A549 (cell line): ENCODE measurements at regions not wholly inside any gene's neighbourhood (a gene's known extent, or its start where the extent isn't known, plus 50 kb on each side); places are given as distances from the start of the nearest gene placed in this dataset.

Source experiments
- ATAC-seq, 2 experiments: fragments of 200-7000 bp in 1 of 2; fragments of >200 bp in 1 of 2; cut with Nextera tagmentation in 1 of 2; cut with Tn5 transposase in 1 of 2; 3 replicates each; pipeline versions ENCODE4 v1.8.0 to v1.9.1; 2018 to 2020; ENCODE audit warnings: mild to moderate bottlenecking in 1 of 2, moderate library complexity in 1 of 2
- CTCF ChIA-PET: fragments of 300-600 bp; sonication (Branson Sonifier 250); formaldehyde crosslinking; extraction: SDS; loops from one replicate; lab custom pipeline; 2021; ENCODE audit warnings: antibody characterized with exemption, inconsistent platforms; lab: Yijun Ruan, JAX
- POLR2A ChIA-PET: fragments of 350-600 bp; formaldehyde crosslinking; extraction: SDS; loops from one replicate; lab custom pipeline; 2021; ENCODE audit warnings: antibody characterized with exemption, inconsistent platforms; lab: Yijun Ruan, JAX
- DNase-seq, 2 experiments: peaks; one replicate each; pipeline versions ENCODE4 v3.0.0 to v3.0.0-alpha.2; 2011 to 2016; ENCODE audit warnings: low read depth in 1 of 2, low spot score in 1 of 2
- FAIRE-seq: peaks from 2 replicates; lab custom pipeline; 2011; peaks lifted over from hg19 to GRCh38; lab: Jason Lieb, UNC
- H3K27ac ChIP-seq, 2 experiments: fragments of >200 bp; sonication (Bioruptor Twin); formaldehyde crosslinking; 3 replicates each; pipeline ENCODE4 v1.5.1; 2016 to 2017
- H3K4me1 ChIP-seq: fragments of >200 bp; sonication (Bioruptor Twin); formaldehyde crosslinking; 3 replicates; pipeline ENCODE4 v1.6.1; 2016
- H3K4me2 ChIP-seq: fragments of >200 bp; sonication (Bioruptor Twin); formaldehyde crosslinking; 3 replicates; pipeline ENCODE4 v1.6.1; 2016
- H3K4me3 ChIP-seq: fragments of >200 bp; sonication (Bioruptor Twin); formaldehyde crosslinking; 3 replicates; pipeline ENCODE4 v1.5.1; 2016
- H3K9me3 ChIP-seq: fragments of >200 bp; sonication (Bioruptor Twin); formaldehyde crosslinking; 3 replicates; pipeline ENCODE4 v1.6.1; 2016
- CEBPB ChIP-seq, 2 experiments: fragments of >200 bp in 1 of 2; sonication (Bioruptor Twin) in 1 of 2; formaldehyde crosslinking in 1 of 2; IDR thresholded peaks; 2 replicates each; pipeline ENCODE4 v1.6.1; 2012 to 2016
- CHD2 ChIP-seq: fragments of 150-350 bp; IDR thresholded peaks from 2 replicates; pipeline ENCODE4 v1.6.1; 2014; ENCODE audit warnings: low read length; ENCODE audit not compliant: partially characterized antibody
- FOSL2 ChIP-seq, 2 experiments: fragments of 450-650 bp in 1 of 2; fragments of >200 bp in 1 of 2; sonication (Bioruptor Twin) in 1 of 2; formaldehyde crosslinking; IDR thresholded peaks; 2 replicates each; pipeline versions ENCODE4 v1.5.0 to v1.6.1; 2016 to 2020; ENCODE audit warnings: mild to moderate bottlenecking in 1 of 2, moderate library complexity in 1 of 2
- HES2 ChIP-seq: fragments of >200 bp; sonication (Bioruptor Twin); formaldehyde crosslinking; IDR thresholded peaks from 2 replicates; pipeline ENCODE4 v1.6.1; 2016
- HEYL ChIP-seq: fragments of 250-450 bp; sonication (Bioruptor Pico); IDR thresholded peaks from 2 replicates; pipeline ENCODE4 v1.8.0; 2021; ENCODE audit warnings: mild to moderate bottlenecking, moderate library complexity
- HOXA7 ChIP-seq: fragments of 250-450 bp; sonication (Bioruptor Pico); IDR thresholded peaks from 2 replicates; pipeline ENCODE4 v1.5.0; 2020; ENCODE audit warnings: mild to moderate bottlenecking, moderate library complexity
- JUNB ChIP-seq: fragments of >200 bp; sonication (Bioruptor Twin); formaldehyde crosslinking; IDR thresholded peaks from 2 replicates; pipeline ENCODE4 v1.6.1; 2016
- KDM1A ChIP-seq: fragments of 200-600 bp; sonication (generic); IDR thresholded peaks from 2 replicates; pipeline ENCODE4 v1.6.1; 2016; ENCODE audit warnings: low read depth, mild to moderate bottlenecking
- MAZ ChIP-seq: fragments of 150-350 bp; IDR thresholded peaks from 2 replicates; pipeline ENCODE4 v1.6.1; 2014; ENCODE audit warnings: antibody characterized with exemption, low read depth, low read length, borderline replicate concordance
- MYC ChIP-seq: IDR thresholded peaks from 2 replicates; pipeline ENCODE4 v1.6.1; 2012; ENCODE audit warnings: mild to moderate bottlenecking, inconsistent platforms, low read length, improper control_type of control experiment, borderline replicate concordance
- NFE2L2 ChIP-seq: fragments of 150-350 bp; conservative IDR thresholded peaks from 2 replicates; pipeline ENCODE4 v1.6.1; 2014; ENCODE audit warnings: low read length
- NPAS2 ChIP-seq: fragments of 250-450 bp; sonication (Bioruptor Pico); IDR thresholded peaks from 2 replicates; pipeline ENCODE4 v1.8.0; 2022; ENCODE audit warnings: mild to moderate bottlenecking, moderate library complexity, borderline replicate concordance
- NR3C1 ChIP-seq: fragments of >200 bp; sonication (Bioruptor Twin); formaldehyde crosslinking; IDR thresholded peaks from 3 replicates; pipeline ENCODE4 v1.6.1; 2017
- POLR2A ChIP-seq: IDR thresholded peaks from 2 replicates; pipeline ENCODE4 v1.6.1; 2012; ENCODE audit warnings: mild to moderate bottlenecking, low read length
- RAD21 ChIP-seq, 2 experiments: fragments of >200 bp in 1 of 2; sonication (Bioruptor Twin) in 1 of 2; formaldehyde crosslinking in 1 of 2; IDR thresholded peaks in 1 of 2; conservative IDR thresholded peaks in 1 of 2; 2 replicates in 1 of 2; 3 replicates in 1 of 2; pipeline ENCODE4 v1.6.1; 2012 to 2018; ENCODE audit warnings: inconsistent platforms in 1 of 2
- RFX5 ChIP-seq: fragments of 450-650 bp; IDR thresholded peaks from 2 replicates; pipeline ENCODE4 v1.7.1; 2014; ENCODE audit warnings: antibody characterized with exemption, mild to moderate bottlenecking, moderate library complexity
- RNF2 ChIP-seq: fragments of 200-600 bp; sonication (generic); IDR thresholded peaks from 2 replicates; pipeline ENCODE4 v1.6.1; 2016; ENCODE audit warnings: low read depth, mild to moderate bottlenecking, antibody characterized with exemption, moderate library complexity, borderline replicate concordance
- SMC3 ChIP-seq: fragments of >200 bp; sonication (Bioruptor Twin); formaldehyde crosslinking; IDR thresholded peaks from 3 replicates; pipeline ENCODE4 v1.6.1; 2018; ENCODE audit warnings: inconsistent platforms
- SREBF2 ChIP-seq: fragments of 450-650 bp; IDR thresholded peaks from 2 replicates; pipeline ENCODE4 v1.6.1; 2014; ENCODE audit warnings: mild to moderate bottlenecking, moderate library complexity
- TFCP2L1 ChIP-seq: fragments of 250-450 bp; sonication (Bioruptor Pico); IDR thresholded peaks from 2 replicates; pipeline ENCODE4 v1.5.0; 2021; ENCODE audit warnings: mild to moderate bottlenecking
- TP53 ChIP-seq: fragments of 250-450 bp; sonication (Bioruptor Pico); IDR thresholded peaks from 2 replicates; pipeline ENCODE4 v1.5.0; 2021; ENCODE audit warnings: mild to moderate bottlenecking, moderate library complexity
- ZFP36 ChIP-seq: fragments of 450-650 bp; IDR thresholded peaks from 2 replicates; pipeline ENCODE4 v1.6.1; 2014; ENCODE audit warnings: borderline replicate concordance; ENCODE audit not compliant: partially characterized antibody
- ZNF302 ChIP-seq: fragments of 250-450 bp; sonication (Bioruptor Pico); IDR thresholded peaks from 2 replicates; pipeline ENCODE4 v1.9.0; 2021; ENCODE audit warnings: inconsistent platforms, mild to moderate bottlenecking, moderate library complexity
- WGBS: methylation state at CpG from one replicate; pipeline ENCODE4 v1.1.6; 2017; ENCODE audit errors: missing lambda C conversion rate; 5-methylcytosine and 5-hydroxymethylcytosine counted together
- TF ChIP-seq, protein P1 (sequence below): fragments of 250-450 bp; sonication (Bioruptor Pico); IDR thresholded peaks from 2 replicates; pipeline ENCODE4 v1.5.0; 2021; ENCODE audit warnings: mild to moderate bottlenecking, moderate library complexity, borderline replicate concordance

GRCh38 chr7:115299397-115300037 lies 377.6 kb downstream of the MDFIC start:
- Histone ChIP-seq H3K27ac (no peak overlapping the region), H3K4me1 (peaks cover 28% of the 10 kb centered on the region; the same call in 2 of the 3 replicates), H3K4me2 (peak overlapping the region; percentile 52; the same call in 2 of the 3 replicates), H3K9me3 (no peaks in the 10 kb centered on the region), H3K4me3 (no peak overlapping the region)
- CTCF ChIA-PET, result no interaction called here
- no peak for DNase-seq
- TF ChIP-seq HOXA7 (CRISPR knock-in tag) (no peak), MYC (no peak), HES2 (no peak), POLR2A (no peak), JUNB (no peak), SMC3 (no peak), TFCP2L1 (CRISPR knock-in tag) (no peak), TP53 (CRISPR knock-in tag) (no peak), FOSL2 (IDR thresholded peaks at IDR 0.05) (no peak), FOSL2 (CRISPR knock-in tag; IDR thresholded peaks at IDR 0.05) (no peak), HEYL (CRISPR knock-in tag) (no peak), MAZ (no peak), NR3C1 (no peak), RAD21 (conservative IDR thresholded peaks at IDR 0.05 in 1 of 2, IDR thresholded peaks at IDR 0.05 in 1 of 2) (no peak), NFE2L2 (no peak), RFX5 (no peak), NPAS2 (CRISPR knock-in tag) (no peak), KDM1A (no peak), ZNF302 (no peak)
- TF ChIP-seq, protein P1, sequence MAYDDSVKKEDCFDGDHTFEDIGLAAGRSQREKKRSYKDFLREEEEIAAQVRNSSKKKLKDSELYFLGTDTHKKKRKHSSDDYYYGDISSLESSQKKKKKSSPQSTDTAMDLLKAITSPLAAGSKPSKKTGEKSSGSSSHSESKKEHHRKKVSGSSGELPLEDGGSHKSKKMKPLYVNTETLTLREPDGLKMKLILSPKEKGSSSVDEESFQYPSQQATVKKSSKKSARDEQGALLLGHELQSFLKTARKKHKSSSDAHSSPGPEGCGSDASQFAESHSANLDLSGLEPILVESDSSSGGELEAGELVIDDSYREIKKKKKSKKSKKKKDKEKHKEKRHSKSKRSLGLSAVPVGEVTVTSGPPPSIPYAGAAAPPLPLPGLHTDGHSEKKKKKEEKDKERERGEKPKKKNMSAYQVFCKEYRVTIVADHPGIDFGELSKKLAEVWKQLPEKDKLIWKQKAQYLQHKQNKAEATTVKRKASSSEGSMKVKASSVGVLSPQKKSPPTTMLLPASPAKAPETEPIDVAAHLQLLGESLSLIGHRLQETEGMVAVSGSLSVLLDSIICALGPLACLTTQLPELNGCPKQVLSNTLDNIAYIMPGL, result no peak
- ATAC-seq, result no peak
- FAIRE-seq, result no peak
- WGBS, result 61% methylated on average over 6 of the region's 6 CpGs
- POLR2A ChIA-PET, result no interaction called here

DNA sequence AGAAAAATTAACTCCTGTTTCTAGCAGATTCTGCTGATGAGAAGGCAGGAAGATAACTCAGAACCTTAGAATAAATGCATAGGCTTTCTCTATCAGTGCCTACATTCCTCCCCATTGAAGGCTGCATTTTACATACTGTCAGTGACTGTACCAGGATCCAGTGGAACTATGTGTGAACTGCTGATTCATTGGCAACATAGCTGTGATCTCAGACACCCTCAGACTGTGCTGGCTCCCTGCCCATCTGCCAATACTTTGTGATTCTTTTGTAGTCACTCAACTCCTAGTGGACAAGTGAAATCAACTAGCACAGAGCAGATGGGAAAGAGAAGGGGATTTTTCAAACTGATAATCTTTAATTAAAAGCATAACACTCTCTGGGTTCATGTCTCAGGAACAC lies 375.8 kb downstream of the MDFIC start:
- CTCF ChIA-PET, result no interaction called here
- TF ChIP-seq RNF2 (no peak), MAZ (no peak), FOSL2 (IDR thresholded peaks at IDR 0.05) (no peak), FOSL2 (CRISPR knock-in tag; IDR thresholded peaks at IDR 0.05) (peak; percentile 53)
- POLR2A ChIA-PET, result no interaction called here
- Histone ChIP-seq H3K4me1 (peaks cover 28% of the 10 kb centered on the region; the same call in 2 of the 3 replicates), H3K9me3 (no peaks in the 10 kb centered on the region), H3K4me3 (no peak overlapping the region), H3K4me2 (peak overlapping the region; percentile 21; the same call in 1 of the 3 replicates), H3K27ac (peak overlapping the region in 1 of 2 experiments; percentile 55; a peak in 1 of 6 replicates)
- peak; percentile 28 to 72 for DNase-seq
- peak; percentile 32 for FAIRE-seq
- peak; percentile 90 to 93 for ATAC-seq

GRCh38 chr7:115293628-115294240 lies 371.8 kb downstream of the MDFIC start:
- ChIA-PET POLR2A (no interaction called here), CTCF (no interaction called here)
- DNase-seq (no peak), FAIRE-seq (no peak)
- Histone ChIP-seq H3K27ac (no peak overlapping the region), H3K4me3 (no peak overlapping the region), H3K4me2 (no peak overlapping the region), H3K4me1 (peaks cover 11% of the 10 kb centered on the region; the same call in 2 of the 3 replicates), H3K9me3 (no peaks in the 10 kb centered on the region)
- WGBS, result 63% methylated on average over 6 of the region's 6 CpGs
- TF ChIP-seq CHD2 (no peak), RNF2 (no peak), ZFP36 (no peak), CEBPB (IDR thresholded peaks at IDR 0.05) (peak in 1 of 2 experiments; percentile 38; a peak in 3 of 4 replicates), SREBF2 (no peak)
- TF ChIP-seq, all 56 proteins: peak for 1
- no peak for ATAC-seq
